ENCODE measurements at regions not wholly inside any gene's neighbourhood (a gene's known extent, or its start where the extent isn't known, plus 50 kb on each side); places are given as distances from the start of the nearest gene placed in this dataset.

DNA sequence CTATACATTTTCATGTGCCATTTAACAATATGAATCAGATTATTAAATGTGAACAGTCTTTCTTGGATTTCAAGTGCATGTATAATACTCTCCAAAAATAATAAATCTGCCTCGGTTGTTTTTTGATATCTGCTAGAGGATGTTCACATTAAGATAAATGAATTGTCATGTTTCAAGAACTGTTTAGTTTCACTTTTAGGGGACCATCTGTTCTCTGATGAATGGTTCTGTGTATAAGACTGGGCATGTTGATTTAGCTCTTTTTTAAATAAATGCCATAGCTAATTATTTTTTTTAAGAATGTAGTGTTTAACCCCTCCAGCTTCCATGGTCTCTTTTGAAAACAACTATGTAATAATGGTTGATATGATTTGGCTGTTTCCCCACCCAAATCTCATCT, 1245.1 kb upstream of the ADGRL4 start:
- 65 to 70% methylated on average over 1 of the region's 1 CpG for WGBS, 2 donors
- no peaks in the 10 kb centered on the region for H3K36me3 ChIP-seq
- no peak overlapping the region for H3K27ac ChIP-seq
- DNase-seq: no peak
- TF ChIP-seq EP300 (IDR thresholded peaks at IDR 0.05) (no peak), POLR2AphosphoS5 (IDR thresholded peaks at IDR 0.05) (peak in 1 of 4 donors; percentile 11)
- peaks cover 0 to 10% (median 0%) of the 10 kb centered on the region in 4 donors for H3K4me1 ChIP-seq
- peaks cover 0 to 7% (median 0%) of the 10 kb centered on the region in 4 donors for H3K9me3 ChIP-seq
- no peak overlapping the region for H3K4me3 ChIP-seq
- H3K27me3 ChIP-seq: no peaks in the 10 kb centered on the region
- intact Hi-C loops (cut with DNase I): no loop called here

DNA sequence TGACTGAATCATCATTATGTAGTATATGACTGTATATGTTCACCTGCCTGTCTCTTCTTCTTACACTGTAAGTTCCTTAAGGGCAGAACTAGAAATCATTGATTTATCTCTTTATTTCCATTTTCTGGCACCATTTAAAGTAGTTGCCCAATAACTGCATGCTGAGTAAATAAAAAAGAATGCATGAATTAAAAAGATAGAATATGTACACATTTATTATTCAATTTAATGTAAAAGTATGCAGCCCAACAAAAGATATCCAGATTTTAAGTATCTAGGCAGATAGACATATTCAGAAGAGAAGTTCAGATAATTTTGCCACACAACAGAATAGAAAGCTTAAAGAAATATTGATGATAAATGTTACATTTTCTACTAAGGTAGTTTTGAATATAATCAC, 1244.6 kb upstream of the ADGRL4 start:
- H3K4me3 ChIP-seq: no peak overlapping the region
- H3K27ac ChIP-seq: no peak overlapping the region
- H3K36me3 ChIP-seq: no peaks in the 10 kb centered on the region
- intact Hi-C loops (cut with DNase I): no loop called here
- H3K9me3 ChIP-seq: peaks cover 0 to 7% (median 0%) of the 10 kb centered on the region in 4 donors
- DNase-seq: no peak
- no peak for TF ChIP-seq POLR2AphosphoS5 (IDR thresholded peaks at IDR 0.05)
- TF ChIP-seq, protein P1, sequence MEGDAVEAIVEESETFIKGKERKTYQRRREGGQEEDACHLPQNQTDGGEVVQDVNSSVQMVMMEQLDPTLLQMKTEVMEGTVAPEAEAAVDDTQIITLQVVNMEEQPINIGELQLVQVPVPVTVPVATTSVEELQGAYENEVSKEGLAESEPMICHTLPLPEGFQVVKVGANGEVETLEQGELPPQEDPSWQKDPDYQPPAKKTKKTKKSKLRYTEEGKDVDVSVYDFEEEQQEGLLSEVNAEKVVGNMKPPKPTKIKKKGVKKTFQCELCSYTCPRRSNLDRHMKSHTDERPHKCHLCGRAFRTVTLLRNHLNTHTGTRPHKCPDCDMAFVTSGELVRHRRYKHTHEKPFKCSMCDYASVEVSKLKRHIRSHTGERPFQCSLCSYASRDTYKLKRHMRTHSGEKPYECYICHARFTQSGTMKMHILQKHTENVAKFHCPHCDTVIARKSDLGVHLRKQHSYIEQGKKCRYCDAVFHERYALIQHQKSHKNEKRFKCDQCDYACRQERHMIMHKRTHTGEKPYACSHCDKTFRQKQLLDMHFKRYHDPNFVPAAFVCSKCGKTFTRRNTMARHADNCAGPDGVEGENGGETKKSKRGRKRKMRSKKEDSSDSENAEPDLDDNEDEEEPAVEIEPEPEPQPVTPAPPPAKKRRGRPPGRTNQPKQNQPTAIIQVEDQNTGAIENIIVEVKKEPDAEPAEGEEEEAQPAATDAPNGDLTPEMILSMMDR (IDR thresholded peaks at IDR 0.05): no peak
- no peaks in the 10 kb centered on the region for H3K27me3 ChIP-seq
- peaks cover 0 to 10% (median 0%) of the 10 kb centered on the region in 4 donors for H3K4me1 ChIP-seq

DNA sequence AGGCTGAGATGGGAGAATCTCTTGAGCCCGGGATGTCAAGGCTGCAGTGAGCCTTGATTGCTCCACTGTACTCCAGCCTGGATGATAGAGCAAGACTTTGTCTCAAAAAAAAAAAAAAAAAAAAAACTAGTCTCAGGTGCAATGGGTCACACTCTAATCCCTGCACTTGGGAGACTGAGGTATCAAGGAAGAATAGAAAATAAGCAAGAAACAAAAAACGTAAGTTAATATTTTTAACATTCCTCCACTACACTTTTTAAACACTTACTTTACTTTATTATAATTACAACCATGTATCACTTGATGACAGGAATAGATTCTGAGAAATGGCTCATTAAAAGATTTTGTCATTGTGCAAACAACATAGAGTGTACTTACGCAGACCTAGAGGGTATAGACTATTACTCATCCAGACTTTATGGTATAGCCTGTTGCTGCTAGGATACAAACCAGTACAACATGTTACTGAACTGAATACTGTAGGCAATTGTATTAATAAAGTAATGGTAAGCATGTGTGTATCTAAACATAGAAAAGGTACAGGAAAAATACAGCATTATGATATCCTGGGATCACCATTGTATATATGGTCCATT, 1244.1 kb upstream of the ADGRL4 start:
- no peak overlapping the region for H3K27ac ChIP-seq
- no peak for DNase-seq
- intact Hi-C loops (cut with DNase I): no loop called here
- H3K9me3 ChIP-seq: peaks cover 0 to 7% (median 0%) of the 10 kb centered on the region in 4 donors
- H3K4me1 ChIP-seq: peaks cover 0 to 10% (median 0%) of the 10 kb centered on the region in 4 donors
- H3K36me3 ChIP-seq: no peaks in the 10 kb centered on the region
- TF ChIP-seq POLR2A (IDR thresholded peaks at IDR 0.05): no peak
- TF ChIP-seq POLR2AphosphoS5 (IDR thresholded peaks at IDR 0.05): no peak
- TF ChIP-seq EP300 (IDR thresholded peaks at IDR 0.05): no peak
- TF ChIP-seq, protein P1 (IDR thresholded peaks at IDR 0.05): no peak
- no peaks in the 10 kb centered on the region for H3K27me3 ChIP-seq
- WGBS, 2 donors: 78 to 82% methylated on average over 3 of the region's 3 CpGs
- no peak overlapping the region for H3K4me3 ChIP-seq

DNA sequence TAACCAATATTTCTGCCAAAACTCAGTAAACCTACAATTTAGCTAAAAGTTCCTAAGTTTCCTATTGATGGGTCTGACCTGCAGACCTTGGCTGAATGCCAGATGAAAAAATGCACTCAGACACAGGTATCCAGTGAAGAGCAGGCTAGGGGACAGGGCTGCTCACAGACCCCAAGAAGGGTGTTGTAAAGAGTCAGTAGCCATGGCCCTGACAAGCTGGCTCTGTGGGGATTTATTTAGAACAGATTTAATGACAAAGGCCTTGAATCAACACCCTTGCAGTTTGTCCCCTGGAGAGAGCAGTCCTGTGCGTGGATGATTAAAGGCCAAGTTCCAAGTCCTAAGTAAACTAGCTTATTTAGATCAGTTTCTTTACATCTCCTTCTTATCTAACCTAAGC, 1243.2 kb upstream of the ADGRL4 start:
- H3K27me3 ChIP-seq: no peaks in the 10 kb centered on the region

DNA sequence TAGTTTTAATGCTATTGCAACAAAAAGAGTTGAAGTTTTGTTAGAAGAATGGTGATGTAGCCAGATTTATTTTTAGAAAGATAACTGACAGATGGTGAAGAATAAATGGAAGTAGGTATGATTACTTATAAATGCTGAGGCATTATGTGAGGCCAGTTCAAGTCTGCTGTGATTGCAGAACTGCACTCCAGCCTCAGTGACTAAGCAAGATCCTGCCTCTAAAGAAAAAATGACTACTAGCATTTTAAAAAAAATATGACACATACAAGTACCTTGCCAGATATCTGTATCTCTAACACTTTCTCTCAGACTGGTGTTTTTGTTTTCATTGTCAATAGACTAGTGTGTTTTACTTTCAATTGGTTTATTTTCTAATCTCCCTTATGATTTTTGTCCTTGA, 1242.4 kb upstream of the ADGRL4 start:
- DNase-seq: no peak
- no peak for TF ChIP-seq POLR2AphosphoS5 (IDR thresholded peaks at IDR 0.05)
- TF ChIP-seq, protein P1 (IDR thresholded peaks at IDR 0.05): no peak
- TF ChIP-seq EP300 (IDR thresholded peaks at IDR 0.05): no peak
- TF ChIP-seq POLR2A (IDR thresholded peaks at IDR 0.05): no peak
- H3K4me1 ChIP-seq: peaks cover 0 to 10% (median 0%) of the 10 kb centered on the region in 4 donors
- H3K27me3 ChIP-seq: no peaks in the 10 kb centered on the region
- intact Hi-C loops (cut with DNase I): no loop called here
- peaks cover 0 to 7% (median 0%) of the 10 kb centered on the region in 4 donors for H3K9me3 ChIP-seq
- no peak overlapping the region for H3K4me3 ChIP-seq
- no peaks in the 10 kb centered on the region for H3K36me3 ChIP-seq
- no peak overlapping the region for H3K27ac ChIP-seq

More for the DNA sequence above, 1243.2 kb upstream of the ADGRL4 start:
- TF ChIP-seq, protein P1 (IDR thresholded peaks at IDR 0.05): no peak
- TF ChIP-seq POLR2A (IDR thresholded peaks at IDR 0.05) (no peak), EP300 (IDR thresholded peaks at IDR 0.05) (no peak), POLR2AphosphoS5 (IDR thresholded peaks at IDR 0.05) (no peak)
- Histone ChIP-seq H3K9me3 (peaks cover 0 to 7% (median 0%) of the 10 kb centered on the region in 4 donors), H3K27ac (no peak overlapping the region), H3K4me1 (peaks cover 0 to 10% (median 0%) of the 10 kb centered on the region in 4 donors), H3K36me3 (no peaks in the 10 kb centered on the region), H3K4me3 (no peak overlapping the region)
- DNase-seq: no peak
- intact Hi-C loops (cut with DNase I): no loop called here
- WGBS, 2 donors: 20 to 85% methylated on average over 1 of the region's 1 CpG

Measured in sigmoid colon (tissue), 6 donors.